ENCODE measurements at regions not wholly inside any gene's neighbourhood (a gene's known extent, or its start where the extent isn't known, plus 50 kb on each side); places are given as distances from the start of the nearest gene placed in this dataset.
"Not testable (repeated sequence)": the region's sequence is repeated elsewhere in the genome, so short reads cannot be mapped to it uniquely, and the experiment has no call there.

GRCh38 chr18:62629031-62629430 lies 86.3 kb upstream of the PHLPP1 start:
- no peak for DNase-seq

GRCh38 chr18:62631173-62631572 lies 84.2 kb upstream of the PHLPP1 start:
- DNase-seq: no peak

- DNase-seq: no peak
Observed at GRCh38 chr18:62632788-62633455, 82.4 kb upstream of the PHLPP1 start.

GRCh38 chr18:62634458-62634857 lies 80.9 kb upstream of the PHLPP1 start:
- DNase-seq: no peak

- DNase-seq: no peak
Observed at GRCh38 chr18:62634979-62635630, 80.2 kb upstream of the PHLPP1 start.

- no peak for DNase-seq
Observed at GRCh38 chr18:62637403-62637802, 77.9 kb upstream of the PHLPP1 start.

- DNase-seq: peak; percentile 40 to 45
Observed at GRCh38 chr18:62637807-62638687, 77.3 kb upstream of the PHLPP1 start.

GRCh38 chr18:62643181-62643580 lies 72.2 kb upstream of the PHLPP1 start:
- DNase-seq: no peak

GRCh38 chr18:62644773-62645172 lies 70.6 kb upstream of the PHLPP1 start:
- no peak for DNase-seq

- DNase-seq: no peak
Observed at GRCh38 chr18:62647179-62647578, 68.2 kb upstream of the PHLPP1 start.

- DNase-seq: no peak
Observed at GRCh38 chr18:62648045-62648678, 67.2 kb upstream of the PHLPP1 start.

- no peak for DNase-seq
Observed at GRCh38 chr18:62651276-62652056, 63.9 kb upstream of the PHLPP1 start.

- DNase-seq: not testable (repeated sequence)
Observed at GRCh38 chr18:62652057-62652629, 63.2 kb upstream of the PHLPP1 start.

GRCh38 chr18:62655520-62656219 lies 59.7 kb upstream of the PHLPP1 start:
- DNase-seq: no peak

GRCh38 chr18:62658028-62658427 lies 57.3 kb upstream of the PHLPP1 start:
- no peak for DNase-seq

- DNase-seq: no peak
Observed at GRCh38 chr18:62659698-62660097, 55.6 kb upstream of the PHLPP1 start.

GRCh38 chr18:62660691-62661090 lies 54.6 kb upstream of the PHLPP1 start:
- no peak for DNase-seq

- DNase-seq: no peak
Observed at GRCh38 chr18:62663731-62664336, 51.5 kb upstream of the PHLPP1 start.

- DNase-seq: no peak
Observed at GRCh38 chr18:62664414-62664813, 50.9 kb upstream of the PHLPP1 start.

GRCh38 chr18:62665188-62665587 lies 50.2 kb upstream of the PHLPP1 start:
- no peak for DNase-seq

Data from CD4-positive, alpha-beta T cell treated with Interleukin-1 beta for 1 hour (primary cell).